Endodermal cell (in vitro differentiated cells): ENCODE measurements at regions not wholly inside any gene's neighbourhood (a gene's known extent, or its start where the extent isn't known, plus 50 kb on each side); places are given as distances from the start of the nearest gene placed in this dataset.

Experiments used
- DNase-seq: peaks from one replicate; pipeline ENCODE4 v3.0.0-alpha.2; 2017
- H3K27ac ChIP-seq: 2 replicates; pipeline ENCODE4 v1.5.1; 2013; ENCODE audit warnings: mild to moderate bottlenecking, low read depth, low read length, moderate library complexity
- H3K27me3 ChIP-seq: 2 replicates; pipeline ENCODE4 v1.6.1; 2013; ENCODE audit warnings: mild to moderate bottlenecking, low read length, moderate library complexity; ENCODE audit not compliant: insufficient read depth, control insufficient read depth, poor library complexity, severe bottlenecking
- H3K36me3 ChIP-seq: 2 replicates; pipeline ENCODE4 v1.7.0; 2013; ENCODE audit warnings: mild to moderate bottlenecking, low read length, moderate library complexity; ENCODE audit not compliant: control insufficient read depth, insufficient read depth
- H3K4me1 ChIP-seq: one replicate; pipeline ENCODE4 v1.7.0; 2013; ENCODE audit warnings: low read length; ENCODE audit not compliant: control insufficient read depth, insufficient read depth
- H3K4me3 ChIP-seq: 2 replicates; pipeline ENCODE4 v1.5.1; 2013; ENCODE audit warnings: mild to moderate bottlenecking, low read length, moderate library complexity
- H3K9ac ChIP-seq: 2 replicates; pipeline ENCODE4 v1.6.1; 2013; ENCODE audit warnings: mild to moderate bottlenecking, low read length, moderate library complexity; ENCODE audit not compliant: poor library complexity, severe bottlenecking; ENCODE audit errors: extremely low read depth
- H3K9me3 ChIP-seq: 2 replicates; pipeline ENCODE4 v1.6.1; 2013; ENCODE audit warnings: mild to moderate bottlenecking, low read length, moderate library complexity; ENCODE audit not compliant: control insufficient read depth
- H3K27ac Mint-ChIP-seq: 2 replicates; pipeline ENCODE4 v1.8.0; 2020; ENCODE audit warnings: mixed read lengths
- H3K27me3 Mint-ChIP-seq: 2 replicates; pipeline ENCODE4 v1.8.0; 2021; ENCODE audit warnings: mild to moderate bottlenecking, mixed read lengths; ENCODE audit not compliant: insufficient read depth
- H3K36me3 Mint-ChIP-seq: 2 replicates; pipeline ENCODE4 v1.8.0; 2020; ENCODE audit warnings: low read depth, mixed read lengths
- H3K4me1 Mint-ChIP-seq: 2 replicates; pipeline ENCODE4 v1.8.0; 2020; ENCODE audit warnings: mixed read lengths
- H3K4me3 Mint-ChIP-seq: 2 replicates; pipeline ENCODE4 v1.8.0; 2020; ENCODE audit warnings: mild to moderate bottlenecking, moderate library complexity, mixed read lengths
- H3K9me3 Mint-ChIP-seq: 2 replicates; pipeline ENCODE4 v1.8.0; 2020; ENCODE audit warnings: mild to moderate bottlenecking, mixed read lengths
- WGBS, 2 experiments: methylation state at CpG; one replicate each; pipeline versions ENCODE4 v1.1.5 to v1.1.7; 2013; ENCODE audit warnings: missing lambda C conversion rate in 2 of 2, mixed read lengths in 1 of 2; ENCODE audit not compliant: insufficient coverage in 1 of 2, insufficient read length in 1 of 2; 5-methylcytosine and 5-hydroxymethylcytosine counted together
- TF ChIP-seq, protein P1 (sequence below): fragments of 200-600 bp; sonication (generic); conservative IDR thresholded peaks from 2 replicates; pipeline ENCODE4 v1.5.0; 2021; ENCODE audit warnings: antibody characterized with exemption, mild to moderate bottlenecking

DNA sequence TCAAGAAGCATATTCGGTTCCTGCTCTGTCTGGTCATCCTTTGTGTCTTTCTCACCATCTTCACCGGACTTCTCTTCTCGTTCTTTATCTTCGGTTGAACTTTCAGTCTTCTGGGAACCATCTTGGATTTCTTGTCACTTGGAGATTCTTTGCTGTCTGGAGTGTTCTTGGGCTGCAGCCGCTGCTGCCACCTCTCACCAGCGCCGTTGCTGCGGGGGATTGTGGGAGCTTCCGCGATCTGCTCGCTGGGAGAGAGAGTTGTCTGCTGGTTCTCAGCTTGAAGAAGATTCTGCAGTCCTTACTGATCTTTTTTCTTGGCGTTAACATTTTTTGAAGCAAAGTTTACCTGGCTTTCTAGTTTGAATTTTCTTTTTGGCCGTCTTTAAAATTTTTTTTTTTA is 1165.2 kb upstream of the PRMT6 start:
- H3K27ac Mint-ChIP-seq = no peak overlapping the region
- no peaks in the 10 kb centered on the region for H3K27me3 Mint-ChIP-seq
- 87 to 88% methylated on average over 12 to 13 of the region's 13 CpGs for WGBS, 2 experiments

DNA sequence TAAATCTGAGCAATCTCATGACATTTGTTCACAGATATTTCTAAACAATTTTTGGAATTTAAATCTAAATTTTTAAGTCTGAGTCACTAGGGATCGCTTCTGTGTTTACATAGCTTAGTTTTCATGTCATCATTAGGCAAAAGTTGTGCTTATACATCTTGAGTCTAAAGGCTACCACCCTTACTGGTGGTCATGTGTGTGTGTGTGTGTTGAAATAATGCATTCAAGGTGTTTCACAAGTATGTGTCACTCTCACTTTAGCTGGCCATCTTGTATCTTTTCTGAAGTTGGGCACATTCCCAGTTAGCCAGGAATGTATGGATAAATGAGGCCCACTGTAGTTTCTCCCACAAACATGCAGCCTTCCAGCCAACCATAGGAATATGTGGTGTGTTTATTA is 1162.5 kb upstream of the PRMT6 start:
- H3K4me1 Mint-ChIP-seq = no peaks in the 10 kb centered on the region
- no peaks in the 10 kb centered on the region for H3K27me3 Mint-ChIP-seq

More for the DNA sequence above, 1165.2 kb upstream of the PRMT6 start:
- no peaks in the 10 kb centered on the region for H3K4me1 ChIP-seq
- no peaks in the 10 kb centered on the region for H3K27me3 ChIP-seq
- no peaks in the 10 kb centered on the region for H3K9me3 ChIP-seq
- Mint-ChIP-seq H3K9me3 (peaks cover 1% of the 10 kb centered on the region), H3K4me3 (no peak overlapping the region), H3K4me1 (no peaks in the 10 kb centered on the region), H3K36me3 (no peaks in the 10 kb centered on the region)
- no peaks in the 10 kb centered on the region for H3K36me3 ChIP-seq
- H3K4me3 ChIP-seq = no peak overlapping the region
- H3K27ac ChIP-seq = no peak overlapping the region
- H3K9ac ChIP-seq = no peak overlapping the region
- TF ChIP-seq, protein P1, sequence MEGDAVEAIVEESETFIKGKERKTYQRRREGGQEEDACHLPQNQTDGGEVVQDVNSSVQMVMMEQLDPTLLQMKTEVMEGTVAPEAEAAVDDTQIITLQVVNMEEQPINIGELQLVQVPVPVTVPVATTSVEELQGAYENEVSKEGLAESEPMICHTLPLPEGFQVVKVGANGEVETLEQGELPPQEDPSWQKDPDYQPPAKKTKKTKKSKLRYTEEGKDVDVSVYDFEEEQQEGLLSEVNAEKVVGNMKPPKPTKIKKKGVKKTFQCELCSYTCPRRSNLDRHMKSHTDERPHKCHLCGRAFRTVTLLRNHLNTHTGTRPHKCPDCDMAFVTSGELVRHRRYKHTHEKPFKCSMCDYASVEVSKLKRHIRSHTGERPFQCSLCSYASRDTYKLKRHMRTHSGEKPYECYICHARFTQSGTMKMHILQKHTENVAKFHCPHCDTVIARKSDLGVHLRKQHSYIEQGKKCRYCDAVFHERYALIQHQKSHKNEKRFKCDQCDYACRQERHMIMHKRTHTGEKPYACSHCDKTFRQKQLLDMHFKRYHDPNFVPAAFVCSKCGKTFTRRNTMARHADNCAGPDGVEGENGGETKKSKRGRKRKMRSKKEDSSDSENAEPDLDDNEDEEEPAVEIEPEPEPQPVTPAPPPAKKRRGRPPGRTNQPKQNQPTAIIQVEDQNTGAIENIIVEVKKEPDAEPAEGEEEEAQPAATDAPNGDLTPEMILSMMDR = no peak
- no peak for DNase-seq

DNA sequence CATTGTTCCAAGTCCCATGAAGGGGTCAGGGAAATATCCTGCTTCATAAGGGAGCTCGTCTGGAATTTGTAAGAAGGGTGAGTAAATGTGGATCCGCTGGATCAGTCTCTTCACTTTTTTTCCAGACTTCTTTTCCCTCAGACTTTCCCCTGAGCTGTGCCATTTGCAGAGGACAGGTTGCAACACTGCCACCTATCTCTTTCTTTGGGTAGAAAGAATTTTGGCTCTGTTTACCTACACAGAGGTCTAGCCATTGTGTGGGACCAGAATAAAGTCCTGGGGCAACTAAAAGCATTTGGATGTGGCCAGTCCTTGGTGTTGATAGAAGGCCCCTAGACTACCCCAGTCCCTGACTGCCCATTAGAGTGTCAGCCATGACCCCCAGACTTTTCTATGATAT is 1146.7 kb upstream of the PRMT6 start:
- H3K4me3 Mint-ChIP-seq = no peak overlapping the region
- H3K27ac Mint-ChIP-seq = no peak overlapping the region
- H3K9me3 Mint-ChIP-seq = peaks cover 7% of the 10 kb centered on the region
- Histone ChIP-seq H3K9me3 (no peaks in the 10 kb centered on the region), H3K27ac (no peak overlapping the region), H3K27me3 (no peaks in the 10 kb centered on the region), H3K9ac (no peak overlapping the region), H3K36me3 (no peaks in the 10 kb centered on the region), H3K4me1 (no peaks in the 10 kb centered on the region), H3K4me3 (no peak overlapping the region)
- H3K4me1 Mint-ChIP-seq = no peaks in the 10 kb centered on the region
- TF ChIP-seq, protein P1 = peak; percentile 66
- no peaks in the 10 kb centered on the region for H3K36me3 Mint-ChIP-seq
- WGBS, 2 experiments = 68% methylated on average over 2 of the region's 2 CpGs; no CpG with 5 or more reads in 1 of the 2 experiments
- DNase-seq = peak; percentile 52
- no peaks in the 10 kb centered on the region for H3K27me3 Mint-ChIP-seq

More for the DNA sequence above, 1162.5 kb upstream of the PRMT6 start:
- Mint-ChIP-seq H3K9me3 (peaks cover 12% of the 10 kb centered on the region), H3K27ac (no peak overlapping the region), H3K36me3 (no peaks in the 10 kb centered on the region), H3K4me3 (no peak overlapping the region)
- no peak overlapping the region for H3K9ac ChIP-seq
- no peaks in the 10 kb centered on the region for H3K9me3 ChIP-seq
- no peak for DNase-seq
- TF ChIP-seq, protein P1 = no peak
- no peaks in the 10 kb centered on the region for H3K4me1 ChIP-seq
- no peaks in the 10 kb centered on the region for H3K36me3 ChIP-seq
- no peaks in the 10 kb centered on the region for H3K27me3 ChIP-seq
- no peak overlapping the region for H3K27ac ChIP-seq
- 90% methylated on average over 1 of the region's 1 CpG; no CpG with 5 or more reads in 1 of the 2 experiments for WGBS, 2 experiments
- no peak overlapping the region for H3K4me3 ChIP-seq
